Mucosa of gallbladder (tissue), 1 donor: ENCODE measurements at regions not wholly inside any gene's neighbourhood (a gene's known extent, or its start where the extent isn't known, plus 50 kb on each side); places are given as distances from the start of the nearest gene placed in this dataset.
"Not testable (repeated sequence)": the region's sequence is repeated elsewhere in the genome, so short reads cannot be mapped to it uniquely, and the experiment has no call there.

Source experiments
- DNase-seq: peaks from one replicate; pipeline ENCODE4 v3.0.0-alpha.2; 2020; ENCODE audit warnings: low spot score
- donor health status: DM: no; HTN: no; CAD: no.

GRCh38 chr12:41680155-41680554, 464.5 kb downstream of the GXYLT1 start:
- no peak for DNase-seq

DNA sequence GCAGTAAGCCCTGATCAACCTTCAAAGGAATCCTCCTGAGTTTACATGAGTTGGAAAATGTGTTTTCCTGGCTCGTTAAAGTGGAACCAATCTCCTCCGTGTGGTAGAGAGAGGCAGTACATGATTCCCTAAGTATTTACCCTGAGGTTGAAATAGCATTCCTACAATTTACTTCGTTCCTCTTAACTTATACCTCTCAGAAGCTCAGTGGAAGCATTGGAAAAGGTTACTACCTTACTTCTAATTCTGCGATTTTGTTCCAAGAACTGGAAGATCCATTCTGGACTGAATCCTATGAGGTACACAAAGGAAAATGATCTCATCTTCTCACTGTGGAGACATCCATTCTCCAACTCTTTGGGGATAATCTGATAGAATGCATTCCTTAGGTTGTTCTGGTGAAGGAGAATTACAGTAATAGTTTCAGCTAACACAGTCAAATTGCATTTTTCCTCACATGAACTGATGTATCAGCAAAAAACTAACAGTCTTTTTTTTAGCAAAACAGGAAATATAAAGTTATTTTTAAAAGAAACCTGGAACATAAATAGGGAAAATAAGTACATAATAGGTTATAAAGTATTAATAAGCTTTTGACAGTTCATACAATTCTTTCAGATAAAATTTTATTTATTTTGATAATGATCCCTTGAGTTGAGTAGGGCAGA, 475.6 kb downstream of the PDZRN4 start:
- DNase-seq = no peak

DNA sequence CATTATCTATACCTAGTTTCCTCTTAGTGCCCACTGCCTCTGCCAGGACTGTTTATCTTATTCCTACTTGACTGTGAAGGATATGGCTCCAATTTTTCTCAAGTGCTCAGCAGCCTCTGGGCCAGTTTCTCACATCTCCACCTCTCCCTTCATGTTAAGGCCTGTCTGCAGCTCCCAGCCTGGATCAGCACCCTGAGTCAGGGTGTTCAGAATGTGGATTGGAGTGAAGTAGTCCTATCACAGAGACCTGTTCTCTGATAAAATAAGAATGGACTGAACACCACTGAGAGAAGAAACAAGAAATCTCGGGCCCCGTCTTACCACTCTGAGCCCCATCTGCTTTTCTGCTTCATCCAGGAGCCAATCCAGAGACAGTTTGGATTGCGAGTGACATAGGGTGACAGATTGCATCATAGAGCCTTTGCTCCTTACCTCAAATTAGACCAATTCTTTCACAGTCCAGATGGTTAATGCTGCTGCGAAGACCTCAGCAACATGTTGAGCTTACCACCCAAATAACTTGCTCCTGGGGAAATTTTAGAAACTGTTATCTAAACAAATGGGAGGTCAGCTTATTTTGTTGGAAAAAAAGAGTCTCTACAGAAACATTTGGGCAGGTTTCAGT, 473.1 kb downstream of the PDZRN4 start:
- DNase-seq = no peak

GRCh38 chr12:41656454-41656853, 468.3 kb downstream of the PDZRN4 start:
- DNase-seq = no peak

DNA sequence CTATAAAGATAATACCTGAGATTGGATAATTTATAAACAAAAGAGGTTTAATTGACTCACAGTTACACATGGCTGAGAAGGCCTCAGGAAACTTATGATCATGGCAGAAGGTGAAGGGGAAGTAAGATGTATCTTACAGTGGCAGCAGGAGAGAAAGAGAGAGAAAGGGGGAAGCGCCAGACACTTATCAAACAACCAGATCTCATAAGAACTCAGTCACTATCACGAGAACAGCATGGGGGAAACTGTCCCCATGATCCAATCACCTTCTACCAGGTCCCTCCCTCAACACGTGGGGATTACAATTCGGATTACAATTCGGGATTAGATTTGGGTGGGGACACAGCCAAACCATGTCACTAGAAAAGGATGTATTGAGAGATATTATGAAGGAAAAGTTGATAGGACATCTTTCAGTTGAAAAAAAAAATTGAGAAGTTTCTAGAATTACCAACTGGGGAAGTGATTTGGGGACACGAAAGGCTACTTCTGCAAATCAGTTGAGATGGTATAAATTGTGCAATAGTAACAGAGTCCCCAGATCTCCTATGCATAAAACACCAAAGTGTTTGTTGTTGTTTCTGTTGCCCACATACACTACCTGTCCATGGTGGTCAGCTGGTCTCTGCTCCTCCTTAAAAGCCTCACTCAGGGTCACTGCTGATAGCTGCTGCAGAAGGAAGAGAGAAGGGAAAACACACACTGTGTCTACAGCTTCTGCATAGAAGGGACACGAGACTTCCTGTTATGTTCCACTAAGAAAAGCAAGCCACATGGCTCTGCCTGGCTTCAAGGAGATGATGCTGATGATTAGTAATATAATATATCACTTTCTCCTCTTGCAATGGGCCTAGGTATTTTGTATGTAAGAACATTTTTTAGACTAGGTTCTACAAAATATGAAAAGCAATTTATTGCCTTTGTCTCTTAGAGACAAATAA, 465.5 kb downstream of the PDZRN4 start:
- DNase-seq = no peak

DNA sequence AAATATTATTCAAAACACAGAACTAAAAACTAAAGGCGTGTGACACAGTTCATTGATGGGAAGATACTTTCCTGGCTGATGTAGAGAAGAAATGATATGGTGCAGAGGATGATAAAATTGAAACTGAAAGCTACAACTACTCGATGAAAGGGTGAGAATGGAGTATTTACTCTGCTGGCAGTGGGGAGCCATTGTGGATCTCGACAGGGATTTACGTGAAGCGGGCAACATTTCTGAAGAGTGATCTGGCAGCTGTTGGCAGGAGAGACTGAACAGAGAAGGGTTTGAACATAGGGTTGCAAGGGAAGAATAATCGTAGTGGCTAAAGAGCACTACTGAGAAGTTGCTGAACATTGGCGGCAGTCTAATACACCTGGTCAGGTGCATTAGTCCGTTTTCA, 464.9 kb downstream of the PDZRN4 start:
- no peak for DNase-seq

DNA sequence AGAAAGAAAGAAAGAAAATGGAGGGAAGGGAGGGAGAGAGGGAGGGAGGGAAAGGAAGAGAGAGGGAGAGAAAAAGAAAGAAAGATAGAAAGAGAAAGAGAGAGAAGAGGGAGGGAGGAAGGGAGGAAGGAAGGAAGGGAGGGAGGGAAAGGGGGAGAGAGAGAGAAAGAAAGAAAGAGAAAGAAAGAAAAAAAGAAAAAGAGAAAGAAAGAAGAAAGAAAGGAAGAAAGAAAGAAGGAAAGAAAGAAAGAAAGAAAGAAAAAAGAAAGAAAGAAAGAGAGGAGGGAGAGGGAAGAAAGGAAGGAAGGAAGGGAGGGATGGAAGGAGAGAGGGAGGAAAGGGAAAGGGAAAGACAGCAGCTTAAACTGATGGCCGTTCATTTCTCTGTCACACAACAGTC, 457.5 kb downstream of the PDZRN4 start:
- DNase-seq = no peak

DNA sequence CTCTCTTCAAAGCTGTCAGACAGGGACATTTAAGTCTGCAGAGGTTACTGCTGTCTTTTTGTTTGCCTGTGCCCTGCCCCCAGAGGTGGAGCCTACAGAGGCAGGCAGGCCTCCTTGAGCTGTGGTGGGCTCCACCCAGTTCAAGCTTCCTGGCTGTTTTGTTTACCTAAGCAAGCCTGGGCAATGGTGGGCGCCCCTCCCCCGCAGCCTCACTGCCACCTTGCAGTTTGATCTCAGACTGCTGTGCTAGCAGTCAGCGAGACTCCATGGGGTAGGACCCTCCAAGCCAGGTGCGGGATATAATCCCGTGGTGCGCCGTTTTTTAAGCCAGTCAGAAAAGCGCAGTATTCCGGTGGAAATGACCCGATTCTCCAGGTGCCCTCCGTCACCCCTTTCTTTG, 454.7 kb downstream of the PDZRN4 start:
- not testable (repeated sequence) for DNase-seq

DNA sequence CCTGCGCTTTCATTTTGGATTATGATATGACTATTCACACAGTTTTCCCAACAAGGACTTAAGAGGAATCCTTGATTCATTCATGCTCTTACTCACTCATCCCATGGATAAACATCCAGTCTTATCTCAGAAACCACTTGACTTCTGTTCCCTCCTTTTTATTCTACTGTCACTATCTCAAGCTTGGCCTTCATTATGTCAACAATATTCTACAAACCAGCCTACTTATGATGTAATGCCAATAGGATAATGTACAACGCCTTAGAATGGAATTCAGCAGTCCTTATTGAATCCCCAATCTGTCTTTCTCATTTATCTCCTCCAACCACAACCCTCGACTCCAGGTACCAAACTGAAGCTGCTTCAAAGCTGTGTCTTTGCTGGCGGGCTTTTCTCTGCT, 448.5 kb downstream of the PDZRN4 start:
- DNase-seq = no peak

GRCh38 chr12:41635626-41636364, 447.7 kb downstream of the PDZRN4 start:
- DNase-seq = no peak

- no peak for DNase-seq
Measured at GRCh38 chr12:41634091-41634490, 446.0 kb downstream of the PDZRN4 start.

DNA sequence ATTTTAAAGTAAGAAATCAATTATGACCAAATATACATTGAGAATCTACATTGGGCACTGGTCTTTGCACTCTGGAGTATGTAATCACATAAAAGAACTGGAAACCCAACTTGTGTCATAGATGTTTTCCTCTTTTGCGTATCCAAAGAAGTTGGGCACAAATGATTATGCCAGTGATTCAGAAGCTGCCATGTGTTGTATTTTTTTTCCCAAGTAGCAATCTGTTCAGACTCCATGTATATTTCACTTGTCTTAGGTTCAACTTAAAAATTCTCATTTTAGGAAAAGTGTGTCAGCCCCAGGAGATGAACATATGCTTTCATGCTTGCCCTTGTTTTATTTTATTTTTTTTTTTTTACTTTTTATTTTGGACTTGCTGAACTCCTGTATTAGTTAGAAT, 441.5 kb downstream of the PDZRN4 start:
- no peak for DNase-seq

DNA sequence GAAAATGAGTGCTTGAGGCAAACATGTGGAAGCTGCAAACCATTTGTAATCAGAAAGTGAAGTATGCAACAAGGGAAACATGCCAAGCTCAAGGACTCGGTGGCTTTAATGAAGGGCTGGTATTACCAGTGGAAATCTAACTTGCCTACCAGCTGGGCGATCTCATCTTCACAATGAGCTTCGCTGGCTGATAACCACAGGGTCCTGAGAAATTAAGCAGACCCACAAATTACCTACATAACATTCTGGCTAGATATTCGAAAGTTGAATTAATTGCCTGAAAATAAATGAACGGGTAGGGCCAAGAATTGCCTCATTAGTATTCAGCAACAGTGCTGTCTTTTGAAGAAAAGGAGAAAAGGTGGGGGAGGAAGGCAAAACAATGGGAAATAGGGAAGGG, 439.4 kb downstream of the PDZRN4 start:
- DNase-seq = no peak

GRCh38 chr12:41624571-41624970, 436.5 kb downstream of the PDZRN4 start:
- DNase-seq = no peak
